Breast epithelium (tissue), 3 donors: ENCODE measurements at regions not wholly inside any gene's neighbourhood (a gene's known extent, or its start where the extent isn't known, plus 50 kb on each side); places are given as distances from the start of the nearest gene placed in this dataset.

Experiments used
- CTCF ChIP-seq, 3 donors: fragments of 450-650 bp; IDR thresholded peaks; one replicate each; pipeline ENCODE4 v1.5.1; 2016 to 2017; ENCODE audit warnings: antibody characterized with exemption in 3 of 3, mild to moderate bottlenecking in 3 of 3, moderate library complexity in 3 of 3
- POLR2AphosphoS5 ChIP-seq, 3 donors: sonication (generic); formaldehyde crosslinking; IDR thresholded peaks; one replicate each; pipeline ENCODE4 v1.6.1; 2017; ENCODE audit warnings: antibody characterized with exemption in 3 of 3

- TF ChIP-seq CTCF (IDR thresholded peaks at IDR 0.05), result no peak
- TF ChIP-seq POLR2AphosphoS5 (IDR thresholded peaks at IDR 0.05), result no peak
Observed at GRCh38 chr13:80824229-80824628, 483.3 kb upstream of the SPRY2 start.
